Activated T-cell treated with anti-CD3 and anti-CD28 coated beads, Interleukin-2, amount 50 U/mL, for 72 hours (primary cell): ENCODE measurements at regions not wholly inside any gene's neighbourhood (a gene's known extent, or its start where the extent isn't known, plus 50 kb on each side); places are given as distances from the start of the nearest gene placed in this dataset.

Experiments used
- ATAC-seq, 2 donors: fragments of 150-1000 bp; cut with Tn5 transposase; replicated peaks in 1 of 2; 2 replicates each; pipeline ENCODE4 v1.10.0; 2021; ENCODE audit warnings: moderate library complexity in 2 of 2, mild to moderate bottlenecking in 1 of 2
- DNase-seq, 2 donors: peaks; one replicate each; pipeline ENCODE4 v3.0.0; 2021 to 2022; ENCODE audit warnings: mixed read lengths in 1 of 2
- H3K27ac Mint-ChIP-seq: one replicate; pipeline ENCODE4 v1.8.0; 2022; ENCODE audit warnings: mild to moderate bottlenecking, moderate library complexity, mixed read lengths
- H3K27me3 Mint-ChIP-seq: one replicate; pipeline ENCODE4 v1.8.0; 2022; ENCODE audit warnings: low read depth, mixed read lengths
- H3K36me3 Mint-ChIP-seq, 2 donors: one replicate each; pipeline ENCODE4 v1.8.0; 2022; ENCODE audit warnings: mixed read lengths in 2 of 2, mild to moderate bottlenecking in 1 of 2; ENCODE audit not compliant: insufficient read depth in 2 of 2
- H3K4me1 Mint-ChIP-seq: one replicate; pipeline ENCODE4 v1.8.0; 2022; ENCODE audit warnings: low read depth, mixed read lengths
- H3K4me3 Mint-ChIP-seq, 2 donors: one replicate each; pipeline ENCODE4 v1.8.0; 2022; ENCODE audit warnings: mild to moderate bottlenecking in 2 of 2, mixed read lengths in 2 of 2, moderate library complexity in 2 of 2
- H3K9me3 Mint-ChIP-seq, 2 donors: one replicate each; pipeline ENCODE4 v1.8.0; 2022; ENCODE audit warnings: mixed read lengths in 2 of 2

GRCh38 chr2:234823196-234823876 is 128.5 kb upstream of the SH3BP4 start:
- no peaks in the 10 kb centered on the region for H3K9me3 Mint-ChIP-seq
- ATAC-seq, result no peak

GRCh38 chr2:234821946-234822475 is 129.8 kb upstream of the SH3BP4 start:
- Mint-ChIP-seq H3K4me1 (no peaks in the 10 kb centered on the region), H3K27ac (no peak overlapping the region), H3K36me3 (no peaks in the 10 kb centered on the region), H3K4me3 (no peak overlapping the region), H3K27me3 (no peaks in the 10 kb centered on the region), H3K9me3 (no peaks in the 10 kb centered on the region)
- ATAC-seq, result no peak
- DNase-seq, result no peak

More at GRCh38 chr2:234823196-234823876, 128.5 kb upstream of the SH3BP4 start:
- no peak overlapping the region for H3K4me3 Mint-ChIP-seq
- no peaks in the 10 kb centered on the region for H3K27me3 Mint-ChIP-seq
- H3K4me1 Mint-ChIP-seq, result no peaks in the 10 kb centered on the region
- H3K27ac Mint-ChIP-seq, result no peak overlapping the region
- H3K36me3 Mint-ChIP-seq, result no peaks in the 10 kb centered on the region
- DNase-seq, result no peak

- Mint-ChIP-seq H3K9me3 (no peaks in the 10 kb centered on the region), H3K4me1 (no peaks in the 10 kb centered on the region), H3K27ac (no peak overlapping the region), H3K36me3 (no peaks in the 10 kb centered on the region), H3K4me3 (no peak overlapping the region), H3K27me3 (peaks cover 12% of the 10 kb centered on the region)
- no peak for ATAC-seq
- DNase-seq, result no peak
Observed at GRCh38 chr2:234818937-234819336, 132.9 kb upstream of the SH3BP4 start.

- Mint-ChIP-seq H3K4me3 (no peak overlapping the region), H3K4me1 (no peaks in the 10 kb centered on the region), H3K36me3 (no peaks in the 10 kb centered on the region), H3K9me3 (no peaks in the 10 kb centered on the region), H3K27ac (no peak overlapping the region), H3K27me3 (peaks cover 20% of the 10 kb centered on the region)
- DNase-seq (no peak), ATAC-seq (no peak)
Observed at GRCh38 chr2:234816491-234816890, 135.3 kb upstream of the SH3BP4 start.

- no peak for DNase-seq
- no peak for ATAC-seq
- Mint-ChIP-seq H3K36me3 (no peaks in the 10 kb centered on the region), H3K27ac (no peak overlapping the region), H3K27me3 (peaks cover 20% of the 10 kb centered on the region), H3K4me1 (no peaks in the 10 kb centered on the region), H3K9me3 (no peaks in the 10 kb centered on the region), H3K4me3 (no peak overlapping the region)
Observed at GRCh38 chr2:234816056-234816455, 135.8 kb upstream of the SH3BP4 start.

GRCh38 chr2:234814374-234814773 is 137.4 kb upstream of the SH3BP4 start:
- H3K9me3 Mint-ChIP-seq, result peaks cover 0 to 4% of the 10 kb centered on the region in 2 donors
- no peak for ATAC-seq

GRCh38 chr2:234812851-234813250 is 139.0 kb upstream of the SH3BP4 start:
- no peak overlapping the region for H3K4me3 Mint-ChIP-seq
- no peak overlapping the region for H3K27ac Mint-ChIP-seq
- peaks cover 30% of the 10 kb centered on the region for H3K27me3 Mint-ChIP-seq
- DNase-seq (no peak), ATAC-seq (no peak)
- H3K36me3 Mint-ChIP-seq, result no peaks in the 10 kb centered on the region
- H3K4me1 Mint-ChIP-seq, result no peaks in the 10 kb centered on the region
- H3K9me3 Mint-ChIP-seq, result peaks cover 0 to 4% of the 10 kb centered on the region in 2 donors

More at GRCh38 chr2:234814374-234814773, 137.4 kb upstream of the SH3BP4 start:
- Mint-ChIP-seq H3K27me3 (peaks cover 30% of the 10 kb centered on the region), H3K27ac (no peak overlapping the region), H3K36me3 (no peaks in the 10 kb centered on the region), H3K4me1 (no peaks in the 10 kb centered on the region), H3K4me3 (no peak overlapping the region)
- DNase-seq, result no peak

GRCh38 chr2:234808907-234809306 is 142.9 kb upstream of the SH3BP4 start:
- no peak overlapping the region for H3K27ac Mint-ChIP-seq
- DNase-seq, result no peak
- ATAC-seq, result no peak
- peaks cover 25% of the 10 kb centered on the region for H3K27me3 Mint-ChIP-seq
- H3K9me3 Mint-ChIP-seq, result peaks cover 0 to 4% of the 10 kb centered on the region in 2 donors
- no peak overlapping the region for H3K4me3 Mint-ChIP-seq
- H3K36me3 Mint-ChIP-seq, result no peaks in the 10 kb centered on the region
- H3K4me1 Mint-ChIP-seq, result no peaks in the 10 kb centered on the region

GRCh38 chr2:234806818-234807217 is 145.0 kb upstream of the SH3BP4 start:
- ATAC-seq (no peak), DNase-seq (no peak)
- Mint-ChIP-seq H3K27ac (no peak overlapping the region), H3K36me3 (no peaks in the 10 kb centered on the region), H3K27me3 (peaks cover 17% of the 10 kb centered on the region), H3K4me1 (no peaks in the 10 kb centered on the region), H3K4me3 (no peak overlapping the region), H3K9me3 (peaks cover 0 to 4% of the 10 kb centered on the region in 2 donors)

GRCh38 chr2:234805836-234806235 is 146.0 kb upstream of the SH3BP4 start:
- ATAC-seq (no peak), DNase-seq (no peak)
- Mint-ChIP-seq H3K4me3 (no peak overlapping the region), H3K4me1 (no peaks in the 10 kb centered on the region), H3K27ac (no peak overlapping the region), H3K36me3 (no peaks in the 10 kb centered on the region), H3K9me3 (peaks cover 0 to 4% of the 10 kb centered on the region in 2 donors), H3K27me3 (peaks cover 18% of the 10 kb centered on the region)

- Mint-ChIP-seq H3K27me3 (peaks cover 16% of the 10 kb centered on the region), H3K36me3 (no peaks in the 10 kb centered on the region), H3K9me3 (no peaks in the 10 kb centered on the region), H3K4me3 (no peak overlapping the region), H3K4me1 (no peaks in the 10 kb centered on the region), H3K27ac (no peak overlapping the region)
- DNase-seq (no peak), ATAC-seq (no peak)
Observed at GRCh38 chr2:234804704-234805103, 147.1 kb upstream of the SH3BP4 start.

GRCh38 chr2:234802845-234803171 is 149.0 kb upstream of the SH3BP4 start:
- Mint-ChIP-seq H3K27ac (no peak overlapping the region), H3K27me3 (peaks cover 17% of the 10 kb centered on the region), H3K4me1 (no peaks in the 10 kb centered on the region), H3K9me3 (no peaks in the 10 kb centered on the region), H3K4me3 (no peak overlapping the region), H3K36me3 (no peaks in the 10 kb centered on the region)
- ATAC-seq (no peak), DNase-seq (no peak)

- peaks cover 19% of the 10 kb centered on the region for H3K27me3 Mint-ChIP-seq
- DNase-seq, result no peak
- H3K27ac Mint-ChIP-seq, result no peak overlapping the region
- no peak overlapping the region for H3K4me3 Mint-ChIP-seq
- no peak for ATAC-seq
- no peaks in the 10 kb centered on the region for H3K4me1 Mint-ChIP-seq
- H3K36me3 Mint-ChIP-seq, result no peaks in the 10 kb centered on the region
- no peaks in the 10 kb centered on the region for H3K9me3 Mint-ChIP-seq
Observed at GRCh38 chr2:234802071-234802844, 149.6 kb upstream of the SH3BP4 start.
